ENCODE measurements at regions not wholly inside any gene's neighbourhood (a gene's known extent, or its start where the extent isn't known, plus 50 kb on each side); places are given as distances from the start of the nearest gene placed in this dataset.

- H3K27me3 ChIP-seq (replicated peaks; ENCODE audit: insufficient read depth, low read depth, low read length, poor library complexity) = peaks cover 3% of the 10 kb centered on the region
- H3K9me3 ChIP-seq (ENCODE audit: low read depth, low read length, poor library complexity, severe bottlenecking) = no peaks in the 10 kb centered on the region
- H3K27ac ChIP-seq (ENCODE audit: low read depth, low read length, poor library complexity, severe bottlenecking) = no peak overlapping the region
- TF ChIP-seq CTCF (conservative IDR thresholded peaks at IDR 0.05; ENCODE audit: low read depth, low read length) = no peak
- TF ChIP-seq EZH2 (IDR thresholded peaks at IDR 0.05; ENCODE audit: borderline replicate concordance, low read depth, low read length, poor library complexity, severe bottlenecking) = no peak
- H3K36me3 ChIP-seq (ENCODE audit: insufficient read depth, low read length, poor library complexity, severe bottlenecking) = no peaks in the 10 kb centered on the region
- H3K4me3 ChIP-seq (ENCODE audit: low read depth, low read length, poor library complexity, severe bottlenecking) = no peak overlapping the region
- no peak for DNase-seq (ENCODE audit: low spot score)
- ChIA-PET POLR2A (ENCODE audit: low non-redundant PET) (no interaction called here), CTCF (no interaction called here)
- BruUV-seq (replicated peaks) = no TSS peak
- intact Hi-C loops (cut with micrococcal nuclease; ENCODE audit: unreplicated experiment) = no loop called here
- H3K4me1 ChIP-seq (ENCODE audit: insufficient read depth, low read length, poor library complexity, severe bottlenecking) = no peaks in the 10 kb centered on the region
Observed at GRCh38 chr5:74258314-74258665, 382.2 kb downstream of the ENC1 start.

- no peaks in the 10 kb centered on the region for H3K36me3 ChIP-seq (ENCODE audit: insufficient read depth, low read length, poor library complexity, severe bottlenecking)
- H3K9me3 ChIP-seq (ENCODE audit: low read depth, low read length, poor library complexity, severe bottlenecking) = no peaks in the 10 kb centered on the region
- peaks cover 3% of the 10 kb centered on the region for H3K27me3 ChIP-seq (replicated peaks; ENCODE audit: insufficient read depth, low read depth, low read length, poor library complexity)
- intact Hi-C loops (cut with micrococcal nuclease; ENCODE audit: unreplicated experiment) = no loop called here
- BruUV-seq (replicated peaks) = no TSS peak
- ChIA-PET POLR2A (ENCODE audit: low non-redundant PET) (interaction anchor here (0.7 kb wide), 1 partner anchor 260 kb away, joined by 5 read pairs; no protein-coding TSS in a partner anchor), CTCF (no interaction called here)
- no peak for TF ChIP-seq EZH2 (IDR thresholded peaks at IDR 0.05; ENCODE audit: borderline replicate concordance, low read depth, low read length, poor library complexity, severe bottlenecking)
- TF ChIP-seq CTCF (conservative IDR thresholded peaks at IDR 0.05; ENCODE audit: low read depth, low read length) = no peak
- DNase-seq (ENCODE audit: low spot score) = no peak
- no peak overlapping the region for H3K4me3 ChIP-seq (ENCODE audit: low read depth, low read length, poor library complexity, severe bottlenecking)
- H3K27ac ChIP-seq (ENCODE audit: low read depth, low read length, poor library complexity, severe bottlenecking) = no peak overlapping the region
- no peaks in the 10 kb centered on the region for H3K4me1 ChIP-seq (ENCODE audit: insufficient read depth, low read length, poor library complexity, severe bottlenecking)
Observed at GRCh38 chr5:74257645-74258313, 382.7 kb downstream of the ENC1 start.

DNA sequence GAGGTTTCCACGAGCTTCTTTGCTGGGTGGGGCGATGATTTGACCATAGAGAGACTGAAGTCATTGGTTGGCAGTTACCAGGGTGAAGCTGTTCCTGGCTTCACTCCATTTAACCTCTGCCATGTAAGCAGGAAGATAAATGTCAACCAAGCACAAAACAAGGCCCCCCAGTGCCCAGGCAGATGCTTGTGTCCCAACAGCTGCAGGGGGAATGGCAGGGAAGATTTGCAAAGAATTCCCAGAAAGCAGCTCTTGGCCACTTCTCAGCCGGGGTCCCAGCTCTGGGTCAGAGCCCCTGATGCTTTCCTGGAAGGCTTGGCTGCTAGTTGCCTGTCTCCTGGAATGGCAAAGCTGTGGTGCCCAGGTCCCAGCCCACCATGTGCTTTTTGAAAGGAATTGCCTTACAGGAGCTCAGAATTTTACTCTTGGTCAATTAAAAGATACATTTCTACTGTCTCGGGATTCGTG, 383.4 kb downstream of the ENC1 start:
- Histone ChIP-seq H3K27me3 (replicated peaks; ENCODE audit: insufficient read depth, low read depth, low read length, poor library complexity) (peaks cover 3% of the 10 kb centered on the region), H3K4me3 (ENCODE audit: low read depth, low read length, poor library complexity, severe bottlenecking) (no peak overlapping the region), H3K27ac (ENCODE audit: low read depth, low read length, poor library complexity, severe bottlenecking) (no peak overlapping the region), H3K36me3 (ENCODE audit: insufficient read depth, low read length, poor library complexity, severe bottlenecking) (no peaks in the 10 kb centered on the region), H3K9me3 (ENCODE audit: low read depth, low read length, poor library complexity, severe bottlenecking) (no peaks in the 10 kb centered on the region), H3K4me1 (ENCODE audit: insufficient read depth, low read length, poor library complexity, severe bottlenecking) (no peaks in the 10 kb centered on the region)
- intact Hi-C loops (cut with micrococcal nuclease; ENCODE audit: unreplicated experiment) = no loop called here
- BruUV-seq (replicated peaks) = no TSS peak
- no peak for DNase-seq (ENCODE audit: low spot score)
- ChIA-PET POLR2A (ENCODE audit: low non-redundant PET) (no interaction called here), CTCF (no interaction called here)
- no peak for TF ChIP-seq CTCF (conservative IDR thresholded peaks at IDR 0.05; ENCODE audit: low read depth, low read length)
- no peak for TF ChIP-seq EZH2 (IDR thresholded peaks at IDR 0.05; ENCODE audit: borderline replicate concordance, low read depth, low read length, poor library complexity, severe bottlenecking)
